Mammary epithelial cell (primary cell): ENCODE measurements at regions not wholly inside any gene's neighbourhood (a gene's known extent, or its start where the extent isn't known, plus 50 kb on each side); places are given as distances from the start of the nearest gene placed in this dataset.

Source experiments
- CTCF ChIP-seq, 2 donors: IDR thresholded peaks in 1 of 2; conservative IDR thresholded peaks in 1 of 2; 2 replicates each; pipeline ENCODE4 v1.5.1; 2011 to 2012; ENCODE audit warnings: inconsistent platforms in 2 of 2, low read length in 2 of 2, mild to moderate bottlenecking in 2 of 2, control low read depth in 1 of 2, low read depth in 1 of 2; ENCODE audit not compliant: insufficient read depth in 1 of 2; ENCODE audit errors: extremely low read depth in 1 of 2
- EZH2 ChIP-seq: IDR thresholded peaks from 2 replicates; pipeline ENCODE4 v1.6.1; 2012; ENCODE audit warnings: low read length, inconsistent platforms, borderline replicate concordance

DNA sequence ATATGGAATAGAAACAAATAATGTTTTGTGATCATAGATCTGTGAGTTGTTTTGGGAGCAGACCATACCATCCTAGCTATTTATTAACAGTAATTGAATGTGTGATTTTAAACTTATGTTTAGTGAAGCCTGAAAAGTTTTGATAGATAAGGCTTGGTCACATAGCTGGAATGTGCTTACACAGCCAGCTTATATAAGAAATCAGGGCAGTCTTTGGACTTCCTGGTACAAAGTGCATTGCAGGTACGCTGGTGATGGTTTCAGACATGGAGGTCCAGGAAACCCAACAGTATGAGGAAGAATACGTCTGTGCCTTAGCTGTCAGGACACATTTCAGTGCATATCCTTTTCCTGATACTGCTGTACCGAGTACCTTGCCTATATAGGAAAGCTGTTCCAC is 2316.2 kb upstream of the PCDH20 start:
- no peak for TF ChIP-seq CTCF (conservative IDR thresholded peaks at IDR 0.05 in 1 of 2, IDR thresholded peaks at IDR 0.05 in 1 of 2; ENCODE audit: extremely low read depth in 1 of 2, insufficient read depth in 1 of 2, low read depth in 1 of 2, low read length in 2 of 2)
- no peak for TF ChIP-seq EZH2
